ENCODE measurements at regions not wholly inside any gene's neighbourhood (a gene's known extent, or its start where the extent isn't known, plus 50 kb on each side); places are given as distances from the start of the nearest gene placed in this dataset.

DNA sequence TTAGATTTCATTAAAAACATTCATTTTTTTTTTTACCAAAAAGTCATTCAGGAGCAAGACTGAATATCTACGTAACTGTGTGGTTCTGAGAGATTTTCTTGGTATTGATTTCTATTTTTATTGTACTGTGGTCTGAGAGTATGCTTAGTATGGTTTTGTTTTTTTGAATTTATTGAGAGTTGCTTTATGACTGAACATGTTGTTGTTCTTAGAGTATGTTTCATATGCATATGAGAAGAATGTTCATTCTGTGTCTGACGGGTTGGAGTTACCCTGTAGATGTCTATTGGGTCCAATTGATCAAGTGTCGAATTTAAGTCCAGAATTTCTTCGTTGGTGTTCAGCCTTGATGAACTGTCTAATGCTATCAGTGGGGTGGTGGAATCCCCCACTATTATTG lies 306.0 kb upstream of the KCNJ16 start:
- DNase-seq, result no peak

DNA sequence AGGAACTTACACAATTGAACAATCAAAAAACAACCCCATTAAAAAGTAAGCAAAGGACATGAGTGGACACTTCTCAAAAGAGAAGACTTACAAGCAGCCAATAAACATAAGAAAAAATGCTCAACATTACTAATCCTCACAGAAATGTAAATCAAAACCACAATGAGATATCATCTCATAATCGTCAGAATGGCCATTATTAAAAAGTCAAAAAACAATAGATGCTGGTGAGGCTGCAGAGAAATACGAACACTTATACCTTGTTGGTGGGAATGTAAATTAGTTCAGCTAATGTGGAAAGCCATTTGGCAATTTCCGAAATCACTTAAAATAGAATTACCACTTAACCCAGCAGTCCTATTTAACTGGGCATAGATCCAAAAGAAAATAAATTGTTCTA lies 301.9 kb upstream of the KCNJ16 start:
- no peak for DNase-seq

DNA sequence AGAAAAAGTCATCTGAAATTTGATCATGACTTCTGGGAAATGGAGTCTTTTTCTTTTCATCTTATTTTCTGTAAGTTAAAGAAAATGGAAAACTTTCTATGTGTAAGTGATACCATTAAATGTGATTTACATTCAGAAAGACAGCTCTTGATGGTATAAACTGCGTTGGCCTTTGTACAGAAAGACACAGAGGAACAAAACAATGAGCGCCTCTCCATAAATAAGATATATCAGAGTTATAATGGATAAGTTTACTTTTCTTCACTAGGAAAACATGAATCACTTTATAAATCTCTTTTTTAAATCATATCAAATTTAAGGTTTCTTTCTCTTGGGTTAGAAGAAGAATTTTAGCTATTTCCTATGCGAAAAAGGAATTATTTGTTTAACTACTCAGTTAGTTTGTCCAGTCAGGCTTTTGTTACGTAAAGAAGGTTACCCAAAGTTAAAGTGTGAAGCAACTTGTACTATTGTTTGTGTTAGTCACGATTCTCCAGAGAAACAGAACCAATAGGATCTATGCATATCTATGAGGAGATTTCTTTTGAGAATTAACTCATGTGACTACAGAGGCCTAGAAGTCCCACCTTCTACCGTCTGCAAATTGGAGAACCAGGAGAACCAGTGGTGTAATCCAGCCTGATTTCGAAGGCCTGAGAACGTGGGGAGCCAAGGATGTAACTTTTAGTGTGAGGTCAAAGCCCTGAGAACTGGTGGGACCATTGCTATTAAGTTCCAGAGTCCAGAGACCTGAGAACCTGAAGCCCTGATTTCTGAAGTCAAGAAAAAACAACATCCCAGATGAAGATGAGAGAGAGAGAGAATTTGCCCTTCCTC lies 295.4 kb upstream of the KCNJ16 start:
- DNase-seq, result no peak

DNA sequence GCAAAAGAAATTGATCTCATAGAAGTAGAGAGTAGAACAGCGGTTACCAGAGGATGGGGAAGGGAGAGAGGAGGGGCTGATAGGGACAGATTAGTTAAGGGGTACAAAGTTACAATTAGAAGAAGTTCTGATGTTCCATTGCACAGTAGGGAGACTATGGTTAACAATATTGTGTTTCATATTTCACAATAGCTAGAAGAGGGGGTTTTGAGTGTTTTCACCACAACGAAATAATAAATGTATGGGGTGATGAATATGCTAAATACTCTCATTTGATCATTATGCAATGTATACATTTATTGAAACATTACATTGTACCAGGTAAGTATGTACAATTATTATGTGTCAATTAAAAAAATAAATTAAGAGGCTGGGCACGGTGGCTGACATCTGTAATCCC lies 291.2 kb upstream of the KCNJ16 start:
- DNase-seq, result no peak

- DNase-seq, result no peak
Observed at GRCh38 chr17:69788957-69789356, 286.1 kb upstream of the KCNJ16 start.

DNA sequence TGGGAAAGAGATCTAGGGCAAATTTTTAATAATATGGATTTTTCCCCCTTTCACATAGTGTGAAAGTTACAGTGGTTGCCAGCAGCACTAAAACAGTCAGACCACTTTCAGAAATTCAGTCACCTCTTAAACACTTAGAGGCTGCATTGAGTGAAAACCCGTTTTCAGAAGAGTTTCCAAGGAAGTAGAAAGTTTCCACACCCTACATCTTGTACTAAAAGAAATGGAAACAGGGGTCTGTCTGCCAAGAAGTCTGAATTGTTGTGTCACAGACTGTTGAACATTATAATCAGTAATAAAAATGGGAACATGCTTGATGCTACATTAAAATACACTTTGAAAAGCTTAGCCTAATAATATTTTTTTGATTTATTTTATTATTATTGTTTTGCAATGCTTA lies 278.9 kb upstream of the KCNJ16 start:
- DNase-seq, result no peak

DNA sequence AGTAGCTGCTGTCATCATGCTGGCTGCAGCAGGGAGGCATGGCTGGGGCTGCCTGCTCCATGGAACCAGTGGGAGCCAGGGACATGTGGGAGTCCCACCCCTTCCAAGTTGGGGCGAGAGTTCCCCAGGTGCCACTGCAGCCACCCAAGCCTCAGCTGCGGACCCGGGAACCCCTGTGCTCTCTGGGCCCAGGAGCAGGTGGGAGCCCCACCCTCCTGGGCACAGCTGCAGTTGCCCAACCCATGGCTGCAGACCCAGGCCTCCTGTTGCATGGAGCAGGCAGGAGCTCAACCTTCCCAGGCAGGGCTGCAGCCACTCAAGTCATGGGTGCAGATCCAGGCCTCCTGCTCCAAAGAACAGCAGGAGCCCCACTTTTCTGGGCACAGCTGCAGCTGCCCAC lies 274.2 kb upstream of the KCNJ16 start:
- DNase-seq, result no peak

- DNase-seq, result no peak
Observed at GRCh38 chr17:69801368-69801767, 273.7 kb upstream of the KCNJ16 start.

DNA sequence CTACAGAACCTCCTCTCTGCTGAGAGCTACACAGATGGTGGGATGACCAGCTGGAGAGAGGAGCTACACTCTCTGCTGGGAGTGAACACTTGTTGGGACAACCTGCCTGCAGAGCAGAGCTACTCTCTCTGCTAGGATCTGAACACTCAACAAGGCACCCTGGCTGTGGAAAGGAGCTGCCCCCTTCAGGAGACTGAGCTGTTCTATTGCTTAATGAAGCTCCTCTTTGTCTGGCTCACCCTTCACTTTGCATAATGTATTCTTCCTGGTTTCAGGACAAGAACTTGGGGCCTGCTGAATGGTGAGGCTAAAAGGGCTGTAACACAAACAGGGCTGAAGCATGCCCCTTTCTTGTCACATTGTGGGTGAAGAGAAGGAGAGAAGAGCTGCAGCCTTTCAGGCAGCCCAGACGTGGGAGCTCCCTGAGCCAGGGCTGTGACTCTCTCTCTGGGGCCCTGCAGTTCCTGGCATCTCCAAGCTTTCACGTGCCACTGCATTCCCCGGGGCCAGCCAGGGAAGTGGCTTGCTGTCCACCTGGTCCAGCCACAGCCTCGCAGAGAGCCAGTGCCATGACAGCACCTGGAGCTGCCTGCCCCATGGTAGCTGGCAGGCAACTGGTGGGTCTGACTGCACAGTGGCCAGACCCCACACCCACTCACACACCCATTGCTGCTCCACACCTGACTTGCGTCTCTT lies 272.8 kb upstream of the KCNJ16 start:
- no peak for DNase-seq

GRCh38 chr17:69809331-69809730 lies 265.7 kb upstream of the KCNJ16 start:
- no peak for DNase-seq

DNA sequence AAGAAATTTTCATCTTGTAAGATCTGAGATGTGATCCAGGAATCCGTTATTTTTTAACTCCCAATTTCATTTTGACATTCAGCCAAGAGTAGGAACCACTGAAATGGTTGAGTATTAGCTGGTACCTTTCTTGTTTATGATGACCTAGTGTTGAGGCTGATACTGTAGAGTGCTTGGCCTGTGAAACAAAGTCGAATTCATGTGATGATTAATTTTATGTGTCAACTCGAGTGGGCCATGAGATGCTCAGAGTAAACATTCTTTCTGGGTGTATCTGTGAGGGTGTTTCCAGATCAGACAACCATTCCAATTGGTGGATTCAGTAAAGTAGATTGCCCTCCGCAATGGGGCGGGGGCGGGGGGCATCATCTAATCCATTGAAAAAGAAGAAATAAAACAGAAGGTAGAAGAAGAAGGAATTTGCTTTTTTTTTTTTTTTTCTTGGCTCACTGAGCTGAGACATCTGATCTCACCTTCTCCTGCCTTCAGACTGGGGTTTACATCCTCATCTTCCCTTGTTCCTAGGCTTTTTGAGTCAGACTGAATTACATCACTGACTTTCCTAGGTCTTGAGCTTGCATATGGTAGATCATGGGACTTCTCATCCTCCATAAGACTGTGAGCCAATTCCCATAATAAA lies 264.6 kb upstream of the KCNJ16 start:
- DNase-seq, result no peak

DNA sequence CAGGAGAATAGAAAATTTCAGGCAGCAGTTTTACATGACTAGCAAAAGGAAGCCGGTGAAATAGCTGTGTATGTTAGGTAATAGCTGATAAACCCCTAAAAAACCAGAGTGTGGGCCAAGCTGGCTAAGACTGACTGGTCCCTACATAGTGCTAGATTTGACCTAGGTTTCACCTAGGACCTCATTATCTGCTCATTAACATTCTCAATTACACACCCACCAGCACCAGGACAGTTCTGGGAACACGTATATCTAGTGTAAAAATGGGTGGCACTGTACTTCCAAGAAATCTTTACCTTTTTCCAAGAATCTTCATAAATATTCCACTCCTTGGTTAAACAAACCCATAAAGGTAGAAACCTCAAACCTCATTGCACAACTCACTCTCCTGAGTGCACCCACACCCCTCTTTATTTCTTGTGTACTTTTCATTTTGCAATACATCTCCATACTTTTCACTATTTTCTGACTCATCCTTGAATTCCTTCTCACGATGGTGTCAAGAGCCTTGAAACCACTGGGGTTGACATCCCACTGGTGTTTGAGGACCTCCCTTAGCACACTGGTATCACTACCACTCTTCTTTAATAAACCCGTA lies 262.7 kb upstream of the KCNJ16 start:
- no peak for DNase-seq

DNA sequence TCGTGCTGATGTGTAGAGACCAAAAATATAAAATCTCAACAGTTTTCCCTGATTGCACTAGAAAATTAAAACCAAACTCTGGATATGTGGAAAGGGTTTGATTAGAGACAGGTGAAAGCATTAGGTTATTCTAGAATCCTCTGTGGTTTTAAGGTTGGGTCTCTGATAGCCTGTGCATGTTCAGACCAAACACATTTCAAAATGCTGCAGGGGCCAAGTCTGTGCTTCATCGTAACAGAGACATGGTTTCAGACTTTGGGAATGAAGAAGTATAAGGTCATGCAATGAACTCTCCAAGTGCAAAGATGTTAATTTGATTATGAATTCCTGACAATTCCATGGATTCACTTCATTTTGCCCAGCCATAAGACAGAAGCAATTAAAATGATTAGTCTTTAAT lies 261.0 kb upstream of the KCNJ16 start:
- DNase-seq, result no peak

- no peak for DNase-seq
Observed at GRCh38 chr17:69815406-69815805, 259.6 kb upstream of the KCNJ16 start.

DNA sequence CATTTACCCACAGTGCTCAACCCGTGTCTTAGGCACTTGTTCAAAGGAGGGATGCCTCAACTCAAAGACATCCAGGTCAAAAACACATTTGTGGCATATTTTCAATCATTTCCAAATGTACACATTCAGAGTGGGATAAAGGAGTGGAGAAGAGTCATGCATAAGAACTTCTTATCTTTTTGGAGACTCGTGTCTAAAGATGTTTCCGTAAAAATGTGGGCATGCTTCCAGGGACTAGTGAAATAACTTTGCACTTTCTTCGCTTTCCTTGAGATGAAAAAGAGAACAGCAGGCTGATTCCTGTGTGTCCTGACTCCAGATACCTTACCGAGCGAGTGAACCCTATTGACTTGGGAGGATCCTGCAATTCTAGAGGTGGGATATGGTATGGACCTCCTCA lies 256.6 kb upstream of the KCNJ16 start:
- peak; percentile 40 for DNase-seq

- DNase-seq, result peak; percentile 55
Observed at GRCh38 chr17:69819316-69820087, 255.5 kb upstream of the KCNJ16 start.

GRCh38 chr17:69820876-69821473 lies 254.1 kb upstream of the KCNJ16 start:
- DNase-seq, result no peak

DNA sequence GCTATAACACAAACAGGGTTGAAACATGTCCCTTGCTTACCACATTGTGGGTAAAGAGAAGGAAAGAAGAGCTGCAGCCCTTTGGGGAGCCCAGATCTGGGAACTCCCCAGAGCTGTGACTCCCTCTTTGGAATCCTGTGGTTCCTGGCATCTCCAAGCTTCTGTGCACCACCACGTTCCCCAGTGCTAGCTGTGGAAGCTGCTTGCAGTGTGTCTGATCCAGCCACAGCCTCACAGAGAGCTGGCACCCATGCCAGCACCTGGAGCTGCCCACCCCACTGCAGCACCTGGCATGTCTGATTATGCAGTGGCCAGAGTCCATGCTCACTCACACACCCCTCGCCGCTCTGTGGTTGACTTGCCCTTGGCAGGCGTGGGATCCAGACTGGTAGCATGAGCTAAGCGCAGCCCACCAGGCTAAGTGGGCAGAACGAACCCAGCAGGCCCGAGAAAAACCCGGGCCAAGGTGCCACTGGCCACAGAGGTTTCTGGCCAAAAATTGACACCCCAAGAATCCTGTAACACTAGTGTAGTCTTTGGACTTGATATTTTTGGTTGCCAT lies 252.6 kb upstream of the KCNJ16 start:
- DNase-seq, result no peak

- DNase-seq, result peak; percentile 41
Observed at GRCh38 chr17:69828087-69828486, 246.9 kb upstream of the KCNJ16 start.

DNA sequence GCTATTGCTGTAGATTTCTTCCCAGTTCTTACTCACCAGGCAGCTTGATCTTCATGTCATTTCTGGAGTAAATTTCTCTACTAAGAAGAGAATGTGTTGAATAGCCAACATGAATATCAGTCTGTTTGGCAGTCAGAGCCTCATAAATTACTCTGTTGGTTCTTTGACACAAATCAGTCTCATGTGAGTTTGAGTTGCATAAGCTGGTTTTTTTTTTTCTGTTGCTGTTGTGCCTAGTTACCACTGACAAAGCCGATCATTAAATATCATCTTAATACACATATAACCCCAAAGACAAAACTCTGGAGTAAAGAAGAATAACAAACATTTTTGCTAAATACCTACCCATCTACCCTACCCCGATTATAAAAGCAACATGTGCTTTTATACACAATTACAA lies 240.5 kb upstream of the KCNJ16 start:
- DNase-seq, result no peak

GRCh38 chr17:69851736-69852135 lies 223.3 kb upstream of the KCNJ16 start:
- DNase-seq, result no peak

Measured in fibroblast of skin of abdomen (primary cell).